GM21367 (cell line): ENCODE measurements at regions not wholly inside any gene's neighbourhood (a gene's known extent, or its start where the extent isn't known, plus 50 kb on each side); places are given as distances from the start of the nearest gene placed in this dataset.
"Not testable (repeated sequence)": the region's sequence is repeated elsewhere in the genome, so short reads cannot be mapped to it uniquely, and the experiment has no call there.

Experiments used
- ATAC-seq: cut with Tn5 transposase; IDR thresholded peaks from one replicate; pipeline ENCODE4 v1.9.1; 2021; ENCODE audit not compliant: unreplicated experiment

DNA sequence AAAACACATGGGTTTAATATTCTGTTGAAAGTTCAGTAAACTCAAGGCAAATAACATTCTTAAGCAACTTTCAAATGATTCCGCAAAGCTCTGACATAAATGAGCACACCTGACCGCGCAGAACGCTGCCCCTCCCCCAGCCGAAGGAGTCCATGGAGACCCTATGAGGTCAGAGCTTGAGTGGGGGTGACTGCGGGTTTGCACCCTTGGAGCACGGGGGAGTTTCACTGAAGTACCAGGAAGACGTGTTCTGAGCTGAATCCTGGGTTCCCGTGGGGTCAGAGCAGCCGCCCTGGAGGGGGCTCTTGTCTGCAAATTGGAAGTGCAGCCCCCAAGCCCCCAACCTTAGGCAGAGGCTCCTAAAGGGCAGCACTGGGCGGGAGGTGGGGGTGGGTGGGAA is 324.1 kb upstream of the SFSWAP start:
- ATAC-seq, result no peak

GRCh38 chr12:131387281-131388163 is 323.4 kb upstream of the SFSWAP start:
- no peak for ATAC-seq

- not testable (repeated sequence) for ATAC-seq
Measured at GRCh38 chr12:131388164-131389053, 322.5 kb upstream of the SFSWAP start.

GRCh38 chr12:131389054-131390013 is 321.6 kb upstream of the SFSWAP start:
- no peak for ATAC-seq

DNA sequence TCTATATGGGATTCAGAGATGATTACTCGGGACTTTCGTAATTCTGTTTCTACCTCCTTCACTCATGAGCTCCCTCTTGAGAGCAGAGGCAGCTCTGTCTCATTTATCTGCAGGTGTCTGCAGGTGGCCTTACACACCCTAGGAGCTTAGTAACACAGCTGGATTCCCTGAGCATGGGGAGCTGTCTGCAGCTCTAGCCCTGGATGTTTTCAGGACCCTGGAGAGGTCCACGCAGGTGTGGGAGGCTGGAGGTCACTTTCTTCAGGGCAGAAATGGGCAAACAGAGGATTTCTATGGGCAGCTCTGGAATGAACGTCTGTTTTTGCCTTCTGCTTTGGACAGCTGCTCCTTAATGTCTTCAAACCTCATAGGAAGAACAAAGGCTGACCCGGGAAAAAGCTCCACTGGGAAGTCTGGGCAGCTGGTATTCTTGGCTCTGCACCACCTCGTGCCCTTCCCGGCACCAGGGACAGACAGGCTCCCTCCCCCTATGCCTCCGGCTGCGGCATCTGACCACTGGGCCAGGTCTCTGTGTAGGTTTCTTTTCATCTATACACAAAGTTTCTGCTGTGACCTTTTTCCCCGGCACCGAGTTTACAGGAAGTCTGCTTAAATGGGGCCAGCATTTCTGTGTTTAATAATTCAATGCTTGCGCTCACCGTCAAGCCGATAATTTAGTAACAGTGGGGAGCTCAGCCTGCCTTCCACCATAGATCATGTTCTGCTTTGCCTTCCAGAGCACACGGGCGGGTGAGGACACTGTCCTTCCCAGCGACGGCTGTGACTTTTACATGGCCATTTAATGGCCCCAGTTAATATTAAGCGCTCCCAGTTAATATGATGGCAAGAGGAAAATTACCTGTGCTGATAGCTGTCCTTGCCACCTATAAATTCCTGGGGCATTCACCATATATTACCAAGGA is 320.2 kb upstream of the SFSWAP start:
- ATAC-seq, result no peak

DNA sequence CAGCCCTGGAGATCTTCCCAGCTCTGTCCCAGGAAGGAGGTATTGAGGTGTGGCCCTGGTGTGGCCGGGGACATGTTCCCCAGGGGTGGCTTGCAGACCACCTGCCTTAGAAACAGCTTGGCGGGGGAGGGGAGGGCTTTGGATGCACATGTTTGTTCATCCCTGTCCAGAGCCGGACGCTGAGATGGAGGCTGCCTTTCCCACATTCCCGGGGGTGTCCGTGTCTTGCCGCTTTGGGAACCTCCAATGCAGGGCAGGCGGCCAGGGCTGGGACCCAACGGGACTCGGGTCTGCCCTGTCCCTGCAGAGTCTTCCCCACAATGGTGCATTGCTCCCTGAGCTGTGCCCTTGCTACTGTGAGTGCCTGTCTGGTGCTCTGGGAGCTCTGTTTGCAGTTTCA is 319.5 kb upstream of the SFSWAP start:
- ATAC-seq, result no peak

- ATAC-seq, result not testable (repeated sequence)
Measured at GRCh38 chr12:131394752-131395151, 316.1 kb upstream of the SFSWAP start.

GRCh38 chr12:131395209-131395684 is 315.6 kb upstream of the SFSWAP start:
- not testable (repeated sequence) for ATAC-seq

GRCh38 chr12:131395971-131396573 is 314.8 kb upstream of the SFSWAP start:
- ATAC-seq, result no peak

DNA sequence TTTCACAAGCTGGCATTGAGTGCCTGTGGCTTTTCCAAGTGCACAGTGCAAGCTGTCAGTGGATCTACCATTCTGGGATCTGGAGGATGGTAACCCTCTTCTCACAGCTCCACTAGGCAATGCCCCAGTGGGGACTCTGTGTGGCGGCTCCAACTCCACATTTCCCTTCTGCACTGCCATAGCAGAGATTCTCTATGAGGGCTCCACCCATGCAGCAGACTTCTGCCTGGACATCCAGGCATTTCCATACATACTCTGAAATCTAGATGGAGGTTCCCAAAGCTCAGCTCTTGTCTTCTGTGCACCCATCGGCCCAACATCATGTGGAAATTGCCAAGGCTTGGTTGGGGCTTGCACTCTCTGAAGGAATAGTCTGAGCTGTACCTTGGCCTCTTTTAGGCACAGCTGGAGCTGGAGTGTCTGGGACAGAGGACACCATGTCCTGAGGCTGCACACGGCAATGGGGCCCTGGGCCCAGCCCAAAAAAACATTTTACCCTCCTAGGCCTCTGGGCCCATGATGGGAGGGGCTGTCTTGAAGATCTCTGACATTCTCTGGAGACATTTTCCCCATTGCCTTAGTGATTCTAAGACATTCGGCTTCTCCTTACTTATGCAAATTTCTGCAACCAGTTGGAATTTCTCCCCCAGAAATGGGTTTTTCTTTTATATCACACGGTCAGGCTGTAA is 313.3 kb upstream of the SFSWAP start:
- ATAC-seq, result no peak

DNA sequence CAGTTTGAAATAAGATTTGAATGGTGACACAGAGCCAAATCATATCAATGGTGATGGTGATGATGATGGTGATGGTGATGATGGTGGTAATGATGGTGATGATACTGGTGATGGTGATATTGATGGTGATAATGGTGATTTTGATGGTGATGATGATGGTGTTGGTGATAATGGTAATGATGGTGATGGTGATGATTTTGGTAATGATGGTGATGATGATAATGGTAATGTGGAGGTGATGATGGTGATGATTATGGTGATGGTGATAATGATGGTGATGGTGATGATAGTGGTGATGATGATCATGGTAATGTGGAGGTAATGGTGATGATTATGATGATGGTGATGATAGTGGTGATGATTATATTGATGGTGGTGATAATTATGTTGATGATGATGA is 311.9 kb upstream of the SFSWAP start:
- ATAC-seq, result no peak

- not testable (repeated sequence) for ATAC-seq
Measured at GRCh38 chr12:131400668-131401294, 310.1 kb upstream of the SFSWAP start.

GRCh38 chr12:131401907-131402633 is 308.8 kb upstream of the SFSWAP start:
- not testable (repeated sequence) for ATAC-seq

DNA sequence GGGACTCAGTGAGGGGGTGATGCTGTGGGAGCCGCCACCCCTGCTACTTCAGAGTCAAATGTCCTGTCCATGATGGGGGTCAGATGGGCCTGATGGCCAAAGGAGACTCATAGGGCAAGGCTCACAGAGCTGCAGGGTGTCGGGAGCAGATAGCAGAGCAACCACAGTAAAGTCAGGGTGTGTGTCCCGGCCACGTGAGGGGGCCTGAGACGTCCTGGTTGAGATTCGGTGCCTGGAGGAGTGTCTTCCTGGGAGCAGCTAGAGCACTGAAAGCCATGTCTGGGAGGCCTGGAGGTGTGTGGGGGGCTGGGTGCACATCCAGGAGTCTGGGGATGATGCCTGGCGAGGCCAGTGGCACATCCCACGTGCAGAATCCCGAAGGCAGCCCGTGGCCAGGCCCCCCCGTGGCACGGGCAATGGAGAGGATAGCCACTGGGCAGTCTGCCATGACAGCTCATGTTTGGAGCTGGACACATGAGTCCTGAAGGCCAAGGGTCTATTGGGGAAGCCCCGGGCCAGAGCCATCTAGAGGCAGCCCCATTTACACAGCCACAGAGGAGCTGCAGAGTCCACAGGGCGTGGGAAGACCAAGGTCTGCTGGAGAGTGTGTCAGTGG is 308.0 kb upstream of the SFSWAP start:
- ATAC-seq, result no peak

DNA sequence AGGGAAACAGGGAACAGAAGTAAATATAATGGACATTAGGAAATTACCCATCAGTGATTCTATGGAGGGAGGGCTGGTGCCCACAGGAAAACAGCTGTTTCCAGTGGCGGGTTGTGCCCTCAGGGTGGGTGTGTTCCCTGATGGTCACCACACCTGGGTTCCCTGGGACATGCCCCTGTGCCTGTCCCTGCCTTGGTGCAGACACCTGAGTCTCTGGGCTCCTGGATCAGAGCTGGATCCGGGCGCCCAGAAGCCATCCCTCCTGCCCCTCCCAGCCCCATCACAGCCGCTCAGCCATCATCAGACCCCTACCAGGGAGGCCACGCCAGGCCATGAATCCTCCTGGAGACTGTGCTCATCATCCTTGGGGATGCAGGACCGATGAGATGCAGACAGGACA is 307.2 kb upstream of the SFSWAP start:
- no peak for ATAC-seq

- ATAC-seq, result no peak
Measured at GRCh38 chr12:131404705-131405104, 306.2 kb upstream of the SFSWAP start.
